HUES6 (cell line): ENCODE measurements at regions not wholly inside any gene's neighbourhood (a gene's known extent, or its start where the extent isn't known, plus 50 kb on each side); places are given as distances from the start of the nearest gene placed in this dataset.

Experiments
- H3K27ac ChIP-seq: 2 replicates; pipeline ENCODE4 v1.7.0; 2013; ENCODE audit warnings: low read depth, mild to moderate bottlenecking, low read length, inconsistent platforms
- H3K27me3 ChIP-seq: 2 replicates; pipeline ENCODE4 v1.6.1; 2013; ENCODE audit warnings: low read length; ENCODE audit not compliant: control insufficient read depth, insufficient read depth
- H3K36me3 ChIP-seq: 2 replicates; pipeline ENCODE4 v1.6.1; 2013; ENCODE audit warnings: low read length; ENCODE audit not compliant: control insufficient read depth, insufficient read depth
- H3K4me1 ChIP-seq: 2 replicates; pipeline ENCODE4 v1.6.1; 2013; ENCODE audit warnings: low read length; ENCODE audit not compliant: control insufficient read depth, insufficient read depth
- H3K4me3 ChIP-seq: 2 replicates; pipeline ENCODE4 v1.5.1; 2013; ENCODE audit warnings: low read depth, low read length
- H3K9ac ChIP-seq: one replicate; pipeline ENCODE4 v1.6.1; 2013; ENCODE audit warnings: mild to moderate bottlenecking, low read length
- H3K9me3 ChIP-seq: 2 replicates; pipeline ENCODE4 v1.6.1; 2013; ENCODE audit warnings: low read depth, low read length; ENCODE audit not compliant: control insufficient read depth, insufficient read depth

GRCh38 chr1:80003250-80003649 is 996.7 kb upstream of the ADGRL4 start:
- Histone ChIP-seq H3K9ac (no peak overlapping the region), H3K27ac (no peak overlapping the region), H3K36me3 (no peaks in the 10 kb centered on the region), H3K9me3 (no peaks in the 10 kb centered on the region), H3K4me3 (no peak overlapping the region), H3K4me1 (no peaks in the 10 kb centered on the region), H3K27me3 (no peaks in the 10 kb centered on the region)

- Histone ChIP-seq H3K9me3 (no peaks in the 10 kb centered on the region), H3K27me3 (no peaks in the 10 kb centered on the region), H3K9ac (no peak overlapping the region), H3K36me3 (no peaks in the 10 kb centered on the region), H3K4me1 (no peaks in the 10 kb centered on the region), H3K27ac (no peak overlapping the region), H3K4me3 (no peak overlapping the region)
Observed at GRCh38 chr1:79988401-79988800, 981.9 kb upstream of the ADGRL4 start.

- peaks cover 10% of the 10 kb centered on the region for H3K4me1 ChIP-seq
- H3K9ac ChIP-seq: no peak overlapping the region
- H3K27ac ChIP-seq: no peak overlapping the region
- H3K9me3 ChIP-seq: no peaks in the 10 kb centered on the region
- no peak overlapping the region for H3K4me3 ChIP-seq
- no peaks in the 10 kb centered on the region for H3K36me3 ChIP-seq
- no peaks in the 10 kb centered on the region for H3K27me3 ChIP-seq
Observed at GRCh38 chr1:79982211-79982610, 975.7 kb upstream of the ADGRL4 start.

- Histone ChIP-seq H3K4me1 (peaks cover 10% of the 10 kb centered on the region), H3K9me3 (no peaks in the 10 kb centered on the region), H3K27me3 (no peaks in the 10 kb centered on the region), H3K4me3 (no peak overlapping the region), H3K36me3 (no peaks in the 10 kb centered on the region), H3K27ac (no peak overlapping the region), H3K9ac (no peak overlapping the region)
Observed at GRCh38 chr1:79981481-79981880, 975.0 kb upstream of the ADGRL4 start.

GRCh38 chr1:79979346-79979745 is 972.8 kb upstream of the ADGRL4 start:
- Histone ChIP-seq H3K9ac (no peak overlapping the region), H3K9me3 (no peaks in the 10 kb centered on the region), H3K27me3 (no peaks in the 10 kb centered on the region), H3K4me1 (peaks cover 10% of the 10 kb centered on the region), H3K27ac (no peak overlapping the region), H3K36me3 (no peaks in the 10 kb centered on the region), H3K4me3 (no peak overlapping the region)

GRCh38 chr1:79976287-79976686 is 969.8 kb upstream of the ADGRL4 start:
- H3K9ac ChIP-seq: no peak overlapping the region

GRCh38 chr1:79974659-79975058 is 968.1 kb upstream of the ADGRL4 start:
- Histone ChIP-seq H3K4me1 (peaks cover 10% of the 10 kb centered on the region), H3K36me3 (no peaks in the 10 kb centered on the region), H3K27me3 (no peaks in the 10 kb centered on the region), H3K27ac (no peak overlapping the region), H3K4me3 (no peak overlapping the region), H3K9ac (no peak overlapping the region), H3K9me3 (no peaks in the 10 kb centered on the region)

More at GRCh38 chr1:79976287-79976686, 969.8 kb upstream of the ADGRL4 start:
- H3K4me1 ChIP-seq: peaks cover 10% of the 10 kb centered on the region
- no peaks in the 10 kb centered on the region for H3K9me3 ChIP-seq
- H3K4me3 ChIP-seq: no peak overlapping the region
- H3K27me3 ChIP-seq: no peaks in the 10 kb centered on the region
- no peaks in the 10 kb centered on the region for H3K36me3 ChIP-seq
- H3K27ac ChIP-seq: no peak overlapping the region

- H3K27me3 ChIP-seq: no peaks in the 10 kb centered on the region
Observed at GRCh38 chr1:79969886-79970285, 963.4 kb upstream of the ADGRL4 start.

GRCh38 chr1:79966438-79966837 is 959.9 kb upstream of the ADGRL4 start:
- Histone ChIP-seq H3K36me3 (no peaks in the 10 kb centered on the region), H3K27ac (no peak overlapping the region), H3K4me3 (no peak overlapping the region), H3K4me1 (no peaks in the 10 kb centered on the region), H3K27me3 (no peaks in the 10 kb centered on the region), H3K9ac (no peak overlapping the region), H3K9me3 (no peaks in the 10 kb centered on the region)

More at GRCh38 chr1:79969886-79970285, 963.4 kb upstream of the ADGRL4 start:
- Histone ChIP-seq H3K4me3 (no peak overlapping the region), H3K36me3 (no peaks in the 10 kb centered on the region), H3K9me3 (no peaks in the 10 kb centered on the region), H3K9ac (no peak overlapping the region), H3K27ac (no peak overlapping the region), H3K4me1 (no peaks in the 10 kb centered on the region)

- H3K4me1 ChIP-seq: no peaks in the 10 kb centered on the region
- H3K27me3 ChIP-seq: no peaks in the 10 kb centered on the region
- no peaks in the 10 kb centered on the region for H3K36me3 ChIP-seq
- no peak overlapping the region for H3K9ac ChIP-seq
- H3K4me3 ChIP-seq: no peak overlapping the region
- H3K9me3 ChIP-seq: peaks cover 24% of the 10 kb centered on the region
- H3K27ac ChIP-seq: no peak overlapping the region
Observed at GRCh38 chr1:79959635-79960034, 953.1 kb upstream of the ADGRL4 start.

GRCh38 chr1:79955966-79956365 is 949.4 kb upstream of the ADGRL4 start:
- no peak overlapping the region for H3K9ac ChIP-seq
- H3K9me3 ChIP-seq: peaks cover 37% of the 10 kb centered on the region
- H3K27ac ChIP-seq: no peak overlapping the region
- no peak overlapping the region for H3K4me3 ChIP-seq
- no peaks in the 10 kb centered on the region for H3K36me3 ChIP-seq
- no peaks in the 10 kb centered on the region for H3K4me1 ChIP-seq
- no peaks in the 10 kb centered on the region for H3K27me3 ChIP-seq

- Histone ChIP-seq H3K27me3 (no peaks in the 10 kb centered on the region), H3K36me3 (no peaks in the 10 kb centered on the region), H3K9me3 (peaks cover 15% of the 10 kb centered on the region; the same call in 1 of the 2 replicates), H3K9ac (no peak overlapping the region), H3K27ac (no peak overlapping the region), H3K4me3 (no peak overlapping the region), H3K4me1 (no peaks in the 10 kb centered on the region)
Observed at GRCh38 chr1:79950511-79950910, 944.0 kb upstream of the ADGRL4 start.
